ENCODE measurements at regions not wholly inside any gene's neighbourhood (a gene's known extent, or its start where the extent isn't known, plus 50 kb on each side); places are given as distances from the start of the nearest gene placed in this dataset.
"Not testable (repeated sequence)": the region's sequence is repeated elsewhere in the genome, so short reads cannot be mapped to it uniquely, and the experiment has no call there.

DNA sequence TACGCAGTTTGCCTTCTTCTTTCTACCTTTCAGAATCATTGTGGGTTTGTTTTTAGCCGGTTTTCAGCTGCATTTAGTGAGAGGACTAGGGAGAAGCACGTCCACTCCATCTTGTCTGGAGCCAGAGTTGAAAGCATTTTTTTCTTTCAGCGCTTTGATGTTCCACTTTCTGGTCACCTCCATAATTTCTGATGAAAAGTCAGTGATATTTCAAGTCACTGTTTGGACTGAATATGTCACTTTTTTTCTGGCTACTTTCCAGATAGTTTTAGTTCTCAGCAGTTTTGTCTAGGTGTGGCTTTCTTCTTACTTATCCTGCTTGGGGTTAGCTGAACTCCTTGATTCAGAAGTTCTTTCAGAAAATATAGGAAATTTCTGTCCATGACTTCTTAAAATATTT is 123.9 kb upstream of the IER5L start:
- no peak for ATAC-seq
- intact Hi-C loops (cut with DNase I) = no loop called here

DNA sequence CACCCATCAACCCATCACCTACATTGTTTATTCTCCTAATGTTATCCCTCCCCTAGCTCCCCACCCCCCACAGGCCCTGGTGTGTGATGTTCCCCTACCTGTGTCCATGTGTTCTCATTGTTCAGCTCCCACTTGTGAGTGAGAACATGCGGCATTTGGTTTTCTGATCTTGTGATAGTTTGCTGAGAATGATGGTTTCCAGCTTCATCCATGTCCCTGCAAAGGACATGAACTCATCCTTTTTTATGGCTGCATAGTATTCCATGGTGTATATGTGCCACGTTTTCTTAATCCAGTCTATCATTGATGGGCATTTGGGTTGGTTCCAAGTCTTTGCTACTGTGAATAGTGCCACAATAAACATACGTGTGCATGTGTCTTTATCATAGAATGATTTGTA is 118.1 kb upstream of the IER5L start:
- H3K27me3 ChIP-seq; ATAC-seq; FAIRE-seq; H3K4me1 ChIP-seq; DNase-seq; H3K36me3 ChIP-seq; H3K4me3 ChIP-seq; H3K9me3 ChIP-seq; H3K27ac ChIP-seq; intact Hi-C loops (cut with DNase I): not testable (repeated sequence)
- 77 to 83% methylated on average over 2 of the region's 3 CpGs for WGBS, 2 donors

More for the DNA sequence above, 123.9 kb upstream of the IER5L start:
- 90 to 91% methylated on average over 4 of the region's 4 CpGs for WGBS, 2 donors
- no peaks in the 10 kb centered on the region for H3K27me3 ChIP-seq
- H3K36me3 ChIP-seq = no peaks in the 10 kb centered on the region
- FAIRE-seq = no peak
- H3K4me3 ChIP-seq = no peak overlapping the region
- TF ChIP-seq, protein P1, sequence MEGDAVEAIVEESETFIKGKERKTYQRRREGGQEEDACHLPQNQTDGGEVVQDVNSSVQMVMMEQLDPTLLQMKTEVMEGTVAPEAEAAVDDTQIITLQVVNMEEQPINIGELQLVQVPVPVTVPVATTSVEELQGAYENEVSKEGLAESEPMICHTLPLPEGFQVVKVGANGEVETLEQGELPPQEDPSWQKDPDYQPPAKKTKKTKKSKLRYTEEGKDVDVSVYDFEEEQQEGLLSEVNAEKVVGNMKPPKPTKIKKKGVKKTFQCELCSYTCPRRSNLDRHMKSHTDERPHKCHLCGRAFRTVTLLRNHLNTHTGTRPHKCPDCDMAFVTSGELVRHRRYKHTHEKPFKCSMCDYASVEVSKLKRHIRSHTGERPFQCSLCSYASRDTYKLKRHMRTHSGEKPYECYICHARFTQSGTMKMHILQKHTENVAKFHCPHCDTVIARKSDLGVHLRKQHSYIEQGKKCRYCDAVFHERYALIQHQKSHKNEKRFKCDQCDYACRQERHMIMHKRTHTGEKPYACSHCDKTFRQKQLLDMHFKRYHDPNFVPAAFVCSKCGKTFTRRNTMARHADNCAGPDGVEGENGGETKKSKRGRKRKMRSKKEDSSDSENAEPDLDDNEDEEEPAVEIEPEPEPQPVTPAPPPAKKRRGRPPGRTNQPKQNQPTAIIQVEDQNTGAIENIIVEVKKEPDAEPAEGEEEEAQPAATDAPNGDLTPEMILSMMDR (IDR thresholded peaks at IDR 0.05) = no peak
- H3K9me3 ChIP-seq = no peaks in the 10 kb centered on the region
- no peak for DNase-seq
- H3K4me1 ChIP-seq = no peaks in the 10 kb centered on the region
- no peak overlapping the region for H3K27ac ChIP-seq

DNA sequence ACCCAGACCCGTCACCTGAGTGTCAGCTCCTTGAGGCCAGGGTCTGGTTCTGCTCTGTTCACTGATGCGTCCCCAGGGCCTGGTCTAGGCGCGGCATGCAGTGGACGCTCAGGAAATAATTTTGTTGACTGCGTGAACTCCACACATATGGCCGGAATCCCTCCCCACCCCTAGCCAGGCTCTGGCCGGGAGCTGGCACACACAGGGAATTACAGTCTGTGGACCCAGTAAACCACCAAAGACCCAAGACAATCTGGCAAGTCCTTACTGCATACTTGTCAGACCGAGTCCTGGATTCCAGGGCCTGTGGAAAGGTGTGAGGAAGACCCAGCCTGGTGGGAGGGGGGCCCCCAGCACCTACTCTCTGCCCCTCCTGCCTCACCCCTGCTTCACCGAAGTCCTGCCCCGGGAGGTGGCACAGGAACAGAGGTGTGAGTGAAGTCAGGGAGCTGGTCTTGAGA is 113.0 kb upstream of the IER5L start:
- 84 to 87% methylated on average over 11 of the region's 11 CpGs for WGBS, 2 donors
- no peak overlapping the region for H3K4me3 ChIP-seq
- no peak for ATAC-seq
- no peak overlapping the region for H3K27ac ChIP-seq
- H3K9me3 ChIP-seq = no peaks in the 10 kb centered on the region
- DNase-seq = peak in 1 of 6 donors; percentile 49
- no peaks in the 10 kb centered on the region for H3K36me3 ChIP-seq
- no peaks in the 10 kb centered on the region for H3K27me3 ChIP-seq
- H3K4me1 ChIP-seq = no peaks in the 10 kb centered on the region
- intact Hi-C loops (cut with DNase I) = no loop called here
- TF ChIP-seq, protein P1 (IDR thresholded peaks at IDR 0.05) = no peak
- no peak for FAIRE-seq

DNA sequence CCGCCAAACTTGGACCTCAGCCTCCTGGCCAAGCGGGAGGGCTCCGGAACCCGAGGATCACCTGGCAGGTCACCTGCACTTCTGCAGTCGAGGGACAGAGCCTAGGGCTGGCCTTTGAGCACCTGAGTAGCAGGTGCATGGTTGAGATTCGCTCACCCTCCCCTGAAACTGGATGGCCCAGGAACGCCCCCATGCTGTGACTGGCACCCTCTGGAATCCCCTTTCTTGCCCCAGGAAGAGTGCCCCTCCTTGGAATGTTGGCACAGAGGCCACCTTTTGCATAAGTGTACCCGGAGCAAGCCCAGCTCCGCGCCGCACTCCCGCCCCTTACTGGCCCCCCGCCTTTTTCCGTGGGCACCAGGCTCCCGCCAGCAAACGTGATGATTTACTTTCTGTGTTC is 112.5 kb upstream of the IER5L start:
- H3K4me3 ChIP-seq = no peak overlapping the region
- WGBS, 2 donors = 81 to 85% methylated on average over 16 of the region's 16 CpGs
- H3K9me3 ChIP-seq = no peaks in the 10 kb centered on the region
- TF ChIP-seq, protein P1 (IDR thresholded peaks at IDR 0.05) = no peak
- H3K36me3 ChIP-seq = no peaks in the 10 kb centered on the region
- DNase-seq (peak in 1 of 6 donors; percentile 35), FAIRE-seq (no peak), ATAC-seq (no peak)
- intact Hi-C loops (cut with DNase I) = no loop called here
- no peaks in the 10 kb centered on the region for H3K27me3 ChIP-seq
- no peaks in the 10 kb centered on the region for H3K4me1 ChIP-seq
- no peak overlapping the region for H3K27ac ChIP-seq

DNA sequence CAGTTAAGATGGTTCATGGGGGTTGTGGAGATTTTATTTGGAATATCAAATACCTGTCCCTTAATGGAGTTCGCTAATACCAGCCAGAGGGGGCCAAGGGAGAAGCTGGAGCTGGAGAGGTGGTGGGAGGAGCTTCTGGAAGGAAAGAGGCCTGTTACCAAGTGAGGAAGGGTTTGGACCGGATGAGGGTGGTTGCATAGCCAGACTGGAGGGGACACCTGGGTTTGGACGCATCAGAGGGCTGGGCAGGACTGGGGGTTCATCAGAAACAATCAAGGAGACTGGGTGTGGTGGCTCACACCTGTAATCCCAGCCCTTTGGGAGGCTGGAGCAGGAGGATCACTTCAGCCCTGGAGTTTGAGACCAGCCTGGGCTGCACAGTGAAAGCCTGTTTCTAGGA is 111.8 kb upstream of the IER5L start:
- FAIRE-seq (no peak), ATAC-seq (no peak), DNase-seq (no peak)
- H3K9me3 ChIP-seq = no peaks in the 10 kb centered on the region
- TF ChIP-seq, protein P1 (IDR thresholded peaks at IDR 0.05) = no peak
- H3K4me3 ChIP-seq = no peak overlapping the region
- 83 to 86% methylated on average over 3 of the region's 3 CpGs for WGBS, 2 donors
- H3K27me3 ChIP-seq = no peaks in the 10 kb centered on the region
- H3K4me1 ChIP-seq = no peaks in the 10 kb centered on the region
- no peaks in the 10 kb centered on the region for H3K36me3 ChIP-seq
- intact Hi-C loops (cut with DNase I) = no loop called here
- no peak overlapping the region for H3K27ac ChIP-seq
